ENCODE measurements at regions not wholly inside any gene's neighbourhood (a gene's known extent, or its start where the extent isn't known, plus 50 kb on each side); places are given as distances from the start of the nearest gene placed in this dataset.

GRCh38 chr3:105948101-105948500, 79.3 kb upstream of the CBLB start:
- TF ChIP-seq MAX (IDR thresholded peaks at IDR 0.05; ENCODE audit: low read depth) (no peak), RFX5 (IDR thresholded peaks at IDR 0.05; ENCODE audit: low read length) (no peak), EP300 (IDR thresholded peaks at IDR 0.05; ENCODE audit: borderline replicate concordance in 1 of 2, low read depth in 1 of 2, low read length in 1 of 2) (no peak)

Data from SK-N-SH (cell line).